ENCODE measurements at regions not wholly inside any gene's neighbourhood (a gene's known extent, or its start where the extent isn't known, plus 50 kb on each side); places are given as distances from the start of the nearest gene placed in this dataset.

DNA sequence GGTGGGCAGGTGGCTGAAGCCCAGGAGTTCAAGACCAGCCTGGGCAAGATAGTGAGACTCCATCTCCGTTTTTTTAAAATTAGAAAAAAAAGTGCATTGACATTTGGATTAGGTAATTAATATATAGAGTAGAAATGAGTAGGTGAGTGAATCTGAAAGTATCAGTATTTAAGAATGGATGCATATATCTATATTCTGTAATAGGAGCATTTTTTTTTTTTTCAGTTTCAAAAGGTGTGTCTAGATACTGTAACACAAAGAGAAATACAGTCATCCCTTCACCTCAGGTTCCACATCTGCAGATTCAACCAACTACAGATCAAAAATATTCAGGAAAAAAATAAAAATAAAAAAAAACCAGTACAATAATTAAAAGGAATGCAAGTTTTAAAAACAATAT is 50.8 kb downstream of the RBM27 start:
- H3K4me1 ChIP-seq (ENCODE audit: insufficient read depth, low read length, poor library complexity, severe bottlenecking): no peaks in the 10 kb centered on the region
- H3K27me3 ChIP-seq (replicated peaks; ENCODE audit: insufficient read depth, low read depth, low read length, poor library complexity): no peaks in the 10 kb centered on the region
- no peak overlapping the region for H3K27ac ChIP-seq (ENCODE audit: low read depth, low read length, poor library complexity, severe bottlenecking)
- no peak for TF ChIP-seq EZH2 (IDR thresholded peaks at IDR 0.05; ENCODE audit: borderline replicate concordance, low read depth, low read length, poor library complexity, severe bottlenecking)
- TF ChIP-seq, protein P1, sequence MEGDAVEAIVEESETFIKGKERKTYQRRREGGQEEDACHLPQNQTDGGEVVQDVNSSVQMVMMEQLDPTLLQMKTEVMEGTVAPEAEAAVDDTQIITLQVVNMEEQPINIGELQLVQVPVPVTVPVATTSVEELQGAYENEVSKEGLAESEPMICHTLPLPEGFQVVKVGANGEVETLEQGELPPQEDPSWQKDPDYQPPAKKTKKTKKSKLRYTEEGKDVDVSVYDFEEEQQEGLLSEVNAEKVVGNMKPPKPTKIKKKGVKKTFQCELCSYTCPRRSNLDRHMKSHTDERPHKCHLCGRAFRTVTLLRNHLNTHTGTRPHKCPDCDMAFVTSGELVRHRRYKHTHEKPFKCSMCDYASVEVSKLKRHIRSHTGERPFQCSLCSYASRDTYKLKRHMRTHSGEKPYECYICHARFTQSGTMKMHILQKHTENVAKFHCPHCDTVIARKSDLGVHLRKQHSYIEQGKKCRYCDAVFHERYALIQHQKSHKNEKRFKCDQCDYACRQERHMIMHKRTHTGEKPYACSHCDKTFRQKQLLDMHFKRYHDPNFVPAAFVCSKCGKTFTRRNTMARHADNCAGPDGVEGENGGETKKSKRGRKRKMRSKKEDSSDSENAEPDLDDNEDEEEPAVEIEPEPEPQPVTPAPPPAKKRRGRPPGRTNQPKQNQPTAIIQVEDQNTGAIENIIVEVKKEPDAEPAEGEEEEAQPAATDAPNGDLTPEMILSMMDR (conservative IDR thresholded peaks at IDR 0.05; ENCODE audit: low read depth, low read length): no peak
- H3K4me3 ChIP-seq (ENCODE audit: low read depth, low read length, poor library complexity, severe bottlenecking): no peak overlapping the region
- peaks cover 36% of the 10 kb centered on the region for H3K36me3 ChIP-seq (ENCODE audit: insufficient read depth, low read length, poor library complexity, severe bottlenecking)
- ChIA-PET POLR2A (ENCODE audit: low non-redundant PET) (no interaction called here), CTCF (no interaction called here)
- no TSS peak for BruUV-seq (replicated peaks)
- intact Hi-C loops (cut with micrococcal nuclease; ENCODE audit: unreplicated experiment): no loop called here
- no peaks in the 10 kb centered on the region for H3K9me3 ChIP-seq (ENCODE audit: low read depth, low read length, poor library complexity, severe bottlenecking)
- DNase-seq (ENCODE audit: low spot score): no peak

DNA sequence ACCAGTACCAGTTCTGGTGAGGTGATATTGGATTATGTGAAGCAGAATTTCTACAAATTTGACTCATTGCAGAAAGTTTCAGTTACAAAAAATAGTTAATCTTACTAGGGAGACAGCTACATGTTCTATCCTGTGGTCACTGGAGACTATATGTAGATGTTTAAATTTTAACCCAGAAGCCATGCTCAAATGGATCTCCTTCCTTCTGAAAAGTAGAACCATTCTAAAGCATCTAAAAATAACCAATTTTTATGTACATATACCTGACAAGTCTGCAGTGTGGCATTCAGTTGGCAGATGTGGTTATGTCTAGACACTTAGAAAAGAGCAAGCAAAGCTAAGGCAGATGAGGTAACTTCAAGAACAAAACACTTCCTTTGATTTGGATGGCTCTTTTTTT is 65.5 kb upstream of the POU4F3 start:
- Histone ChIP-seq H3K36me3 (ENCODE audit: insufficient read depth, low read length, poor library complexity, severe bottlenecking) (peaks cover 64% of the 10 kb centered on the region), H3K27ac (ENCODE audit: low read depth, low read length, poor library complexity, severe bottlenecking) (no peak overlapping the region), H3K9me3 (ENCODE audit: low read depth, low read length, poor library complexity, severe bottlenecking) (no peaks in the 10 kb centered on the region), H3K27me3 (replicated peaks; ENCODE audit: insufficient read depth, low read depth, low read length, poor library complexity) (no peaks in the 10 kb centered on the region), H3K4me1 (ENCODE audit: insufficient read depth, low read length, poor library complexity, severe bottlenecking) (no peaks in the 10 kb centered on the region), H3K4me3 (ENCODE audit: low read depth, low read length, poor library complexity, severe bottlenecking) (no peak overlapping the region)
- BruUV-seq (replicated peaks): no TSS peak
- no peak for TF ChIP-seq EZH2 (IDR thresholded peaks at IDR 0.05; ENCODE audit: borderline replicate concordance, low read depth, low read length, poor library complexity, severe bottlenecking)
- TF ChIP-seq, protein P1 (conservative IDR thresholded peaks at IDR 0.05; ENCODE audit: low read depth, low read length): no peak
- DNase-seq (ENCODE audit: low spot score): no peak
- intact Hi-C loops (cut with micrococcal nuclease; ENCODE audit: unreplicated experiment): loop anchor here (10.0 kb wide), 1 partner anchor 128 kb away; no protein-coding TSS in a partner anchor
- ChIA-PET POLR2A (ENCODE audit: low non-redundant PET) (no interaction called here), CTCF (no interaction called here)

DNA sequence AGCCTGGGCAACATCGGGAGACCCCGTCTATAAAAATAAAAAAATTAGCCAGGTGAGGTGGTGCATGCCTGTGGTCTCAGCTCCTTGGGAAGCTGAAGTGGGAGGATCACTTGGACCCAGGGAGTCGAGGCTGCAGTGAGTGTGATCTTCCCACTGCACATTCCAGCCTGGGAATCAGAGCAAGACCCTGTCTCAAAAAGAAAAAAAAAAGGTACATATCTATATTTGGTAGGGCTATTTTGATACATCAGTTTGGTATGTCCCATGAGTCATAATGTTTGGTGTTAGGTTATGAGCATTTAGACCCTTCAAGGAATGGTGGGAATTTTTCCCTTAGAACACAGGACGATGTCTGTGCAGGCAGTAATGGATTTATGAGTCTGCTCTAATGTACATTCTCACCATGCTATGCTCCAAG is 55.3 kb upstream of the POU4F3 start:
- peak; percentile 18 for DNase-seq (ENCODE audit: low spot score)
- no TSS peak for BruUV-seq (replicated peaks)
- intact Hi-C loops (cut with micrococcal nuclease; ENCODE audit: unreplicated experiment): no loop called here
- no peaks in the 10 kb centered on the region for H3K9me3 ChIP-seq (ENCODE audit: low read depth, low read length, poor library complexity, severe bottlenecking)
- H3K36me3 ChIP-seq (ENCODE audit: insufficient read depth, low read length, poor library complexity, severe bottlenecking): peaks cover 51% of the 10 kb centered on the region
- no peak overlapping the region for H3K27ac ChIP-seq (ENCODE audit: low read depth, low read length, poor library complexity, severe bottlenecking)
- H3K4me1 ChIP-seq (ENCODE audit: insufficient read depth, low read length, poor library complexity, severe bottlenecking): no peaks in the 10 kb centered on the region
- H3K4me3 ChIP-seq (ENCODE audit: low read depth, low read length, poor library complexity, severe bottlenecking): no peak overlapping the region
- TF ChIP-seq, protein P1 (conservative IDR thresholded peaks at IDR 0.05; ENCODE audit: low read depth, low read length): no peak
- TF ChIP-seq EZH2 (IDR thresholded peaks at IDR 0.05; ENCODE audit: borderline replicate concordance, low read depth, low read length, poor library complexity, severe bottlenecking): no peak
- H3K27me3 ChIP-seq (replicated peaks; ENCODE audit: insufficient read depth, low read depth, low read length, poor library complexity): no peaks in the 10 kb centered on the region
- POLR2A ChIA-PET (ENCODE audit: low non-redundant PET): no interaction called here
- CTCF ChIA-PET: no interaction called here
